Lung microvascular endothelial cell (primary cell): ENCODE measurements at regions not wholly inside any gene's neighbourhood (a gene's known extent, or its start where the extent isn't known, plus 50 kb on each side); places are given as distances from the start of the nearest gene placed in this dataset.
"Not testable (repeated sequence)": the region's sequence is repeated elsewhere in the genome, so short reads cannot be mapped to it uniquely, and the experiment has no call there.

Experiments
- DNase-seq, 2 donors: peaks; one replicate each; pipeline versions ENCODE4 v3.0.0 to v3.0.0-alpha.2; 2010; ENCODE audit warnings: low read depth in 2 of 2

- no peak for DNase-seq
Observed at GRCh38 chr18:11511434-11512095, 97.8 kb upstream of the SLC35G4 start.

GRCh38 chr18:11506856-11507255 lies 102.5 kb upstream of the SLC35G4 start:
- DNase-seq = no peak

GRCh38 chr18:11505993-11506392 lies 103.4 kb upstream of the SLC35G4 start:
- no peak for DNase-seq

GRCh38 chr18:11504962-11505361 lies 104.4 kb upstream of the SLC35G4 start:
- DNase-seq = no peak

GRCh38 chr18:11502368-11502767 lies 107.0 kb upstream of the SLC35G4 start:
- no peak for DNase-seq

- no peak for DNase-seq
Observed at GRCh38 chr18:11501352-11501751, 108.0 kb upstream of the SLC35G4 start.

GRCh38 chr18:11500153-11501122 lies 109.0 kb upstream of the SLC35G4 start:
- DNase-seq = peak; percentile 5 to 92

- no peak for DNase-seq
Observed at GRCh38 chr18:11498821-11499220, 110.6 kb upstream of the SLC35G4 start.

- no peak for DNase-seq
Observed at GRCh38 chr18:11497585-11497984, 111.8 kb upstream of the SLC35G4 start.

- no peak for DNase-seq
Observed at GRCh38 chr18:11496526-11497172, 112.7 kb upstream of the SLC35G4 start.

- DNase-seq = no peak
Observed at GRCh38 chr18:11495441-11495840, 114.0 kb upstream of the SLC35G4 start.

- DNase-seq = peak in 1 of 2 donors; percentile 54
Observed at GRCh38 chr18:11494107-11494506, 115.3 kb upstream of the SLC35G4 start.

GRCh38 chr18:11489266-11489899 lies 120.0 kb upstream of the SLC35G4 start:
- DNase-seq = no peak

- DNase-seq = no peak
Observed at GRCh38 chr18:11488175-11488574, 121.2 kb upstream of the SLC35G4 start.

GRCh38 chr18:11487390-11487789 lies 122.0 kb upstream of the SLC35G4 start:
- no peak for DNase-seq

- no peak for DNase-seq
Observed at GRCh38 chr18:11482271-11482670, 127.1 kb upstream of the SLC35G4 start.

- no peak for DNase-seq
Observed at GRCh38 chr18:11480692-11481091, 128.7 kb upstream of the SLC35G4 start.

- not testable (repeated sequence) for DNase-seq
Observed at GRCh38 chr18:11479031-11479430, 130.4 kb upstream of the SLC35G4 start.

GRCh38 chr18:11470941-11471340 lies 138.5 kb upstream of the SLC35G4 start:
- no peak for DNase-seq

- DNase-seq = no peak
Observed at GRCh38 chr18:11468617-11469016, 140.8 kb upstream of the SLC35G4 start.

GRCh38 chr18:11468120-11468519 lies 141.3 kb upstream of the SLC35G4 start:
- no peak for DNase-seq

- no peak for DNase-seq
Observed at GRCh38 chr18:11467611-11468010, 141.8 kb upstream of the SLC35G4 start.
